Omental fat pad (tissue), 3 donors: ENCODE measurements at regions not wholly inside any gene's neighbourhood (a gene's known extent, or its start where the extent isn't known, plus 50 kb on each side); places are given as distances from the start of the nearest gene placed in this dataset.

ENCODE experiments used
- ATAC-seq: fragments of 150-250 bp; one replicate; pipeline ENCODE4 v1.9.1; 2016; ENCODE audit warnings: mild to moderate bottlenecking, moderate library complexity; ENCODE audit not compliant: low FRiP score
- DNase-seq: peaks from one replicate; pipeline ENCODE4 v3.0.0-alpha.2; 2019; ENCODE audit warnings: low spot score
- CTCF ChIP-seq, 3 donors: fragments of 450-650 bp; IDR thresholded peaks; one replicate each; pipeline ENCODE4 v1.5.1; 2016 to 2017; ENCODE audit warnings: antibody characterized with exemption in 3 of 3, mild to moderate bottlenecking in 3 of 3, moderate library complexity in 2 of 3

- DNase-seq (no peak), ATAC-seq (no peak)
- no peak for TF ChIP-seq CTCF (IDR thresholded peaks at IDR 0.05)
Observed at GRCh38 chr18:55849391-55849790, 261.4 kb upstream of the TCF4 start.

GRCh38 chr18:55847960-55848359 lies 260.0 kb upstream of the TCF4 start:
- ATAC-seq, result no peak
- no peak for TF ChIP-seq CTCF (IDR thresholded peaks at IDR 0.05)
- no peak for DNase-seq

- ATAC-seq (no peak), DNase-seq (no peak)
- no peak for TF ChIP-seq CTCF (IDR thresholded peaks at IDR 0.05)
Observed at GRCh38 chr18:55845221-55845620, 257.2 kb upstream of the TCF4 start.

GRCh38 chr18:55844382-55844781 lies 256.4 kb upstream of the TCF4 start:
- no peak for TF ChIP-seq CTCF (IDR thresholded peaks at IDR 0.05)
- ATAC-seq (no peak), DNase-seq (no peak)

- ATAC-seq (no peak), DNase-seq (no peak)
- no peak for TF ChIP-seq CTCF (IDR thresholded peaks at IDR 0.05)
Observed at GRCh38 chr18:55841314-55841713, 253.3 kb upstream of the TCF4 start.

- no peak for TF ChIP-seq CTCF (IDR thresholded peaks at IDR 0.05)
- DNase-seq, result no peak
- no peak for ATAC-seq
Observed at GRCh38 chr18:55840601-55841170, 252.7 kb upstream of the TCF4 start.

- TF ChIP-seq CTCF (IDR thresholded peaks at IDR 0.05), result no peak
- ATAC-seq, result no peak
- DNase-seq, result no peak
Observed at GRCh38 chr18:55839343-55839742, 251.4 kb upstream of the TCF4 start.
